Epithelial cell of proximal tubule (primary cell): ENCODE measurements at regions not wholly inside any gene's neighbourhood (a gene's known extent, or its start where the extent isn't known, plus 50 kb on each side); places are given as distances from the start of the nearest gene placed in this dataset.

Experiments used
- DNase-seq: peaks from one replicate; pipeline ENCODE4 v3.0.0-alpha.2; 2011; ENCODE audit warnings: low read depth
- H3K4me3 ChIP-seq: 2 replicates; pipeline ENCODE4 v1.5.1; 2011; ENCODE audit warnings: low read depth, mild to moderate bottlenecking, low read length
- TF ChIP-seq, protein P1 (sequence below): conservative IDR thresholded peaks from 2 replicates; pipeline ENCODE4 v1.5.1; 2012; ENCODE audit warnings: low read depth, mild to moderate bottlenecking, low read length

DNA sequence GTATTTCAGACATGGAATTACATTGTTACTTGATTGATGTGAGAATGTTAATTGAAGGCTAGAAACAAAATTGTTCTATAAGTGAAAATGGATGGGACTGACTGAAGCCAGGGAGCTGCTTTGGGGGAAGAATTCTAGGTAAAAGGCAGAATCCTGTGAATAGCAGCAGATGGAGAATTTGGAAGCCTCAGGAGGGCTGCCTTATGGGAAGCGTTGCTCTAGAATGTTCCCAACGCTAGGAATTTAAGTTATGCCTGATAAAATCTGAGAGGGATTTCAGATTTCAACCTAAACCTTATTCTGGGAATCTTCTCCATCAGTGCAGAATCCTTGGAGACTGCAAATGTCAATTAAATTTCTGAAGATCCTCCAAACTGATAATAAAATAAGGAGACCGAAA is 858.2 kb upstream of the FLRT2 start:
- no peak for DNase-seq
- H3K4me3 ChIP-seq, result no peak overlapping the region

GRCh38 chr14:84674636-84675035 is 855.3 kb upstream of the FLRT2 start:
- no peak for DNase-seq
- TF ChIP-seq, protein P1, sequence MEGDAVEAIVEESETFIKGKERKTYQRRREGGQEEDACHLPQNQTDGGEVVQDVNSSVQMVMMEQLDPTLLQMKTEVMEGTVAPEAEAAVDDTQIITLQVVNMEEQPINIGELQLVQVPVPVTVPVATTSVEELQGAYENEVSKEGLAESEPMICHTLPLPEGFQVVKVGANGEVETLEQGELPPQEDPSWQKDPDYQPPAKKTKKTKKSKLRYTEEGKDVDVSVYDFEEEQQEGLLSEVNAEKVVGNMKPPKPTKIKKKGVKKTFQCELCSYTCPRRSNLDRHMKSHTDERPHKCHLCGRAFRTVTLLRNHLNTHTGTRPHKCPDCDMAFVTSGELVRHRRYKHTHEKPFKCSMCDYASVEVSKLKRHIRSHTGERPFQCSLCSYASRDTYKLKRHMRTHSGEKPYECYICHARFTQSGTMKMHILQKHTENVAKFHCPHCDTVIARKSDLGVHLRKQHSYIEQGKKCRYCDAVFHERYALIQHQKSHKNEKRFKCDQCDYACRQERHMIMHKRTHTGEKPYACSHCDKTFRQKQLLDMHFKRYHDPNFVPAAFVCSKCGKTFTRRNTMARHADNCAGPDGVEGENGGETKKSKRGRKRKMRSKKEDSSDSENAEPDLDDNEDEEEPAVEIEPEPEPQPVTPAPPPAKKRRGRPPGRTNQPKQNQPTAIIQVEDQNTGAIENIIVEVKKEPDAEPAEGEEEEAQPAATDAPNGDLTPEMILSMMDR, result no peak
- H3K4me3 ChIP-seq, result no peak overlapping the region

More for the DNA sequence above, 858.2 kb upstream of the FLRT2 start:
- TF ChIP-seq, protein P1, result no peak

DNA sequence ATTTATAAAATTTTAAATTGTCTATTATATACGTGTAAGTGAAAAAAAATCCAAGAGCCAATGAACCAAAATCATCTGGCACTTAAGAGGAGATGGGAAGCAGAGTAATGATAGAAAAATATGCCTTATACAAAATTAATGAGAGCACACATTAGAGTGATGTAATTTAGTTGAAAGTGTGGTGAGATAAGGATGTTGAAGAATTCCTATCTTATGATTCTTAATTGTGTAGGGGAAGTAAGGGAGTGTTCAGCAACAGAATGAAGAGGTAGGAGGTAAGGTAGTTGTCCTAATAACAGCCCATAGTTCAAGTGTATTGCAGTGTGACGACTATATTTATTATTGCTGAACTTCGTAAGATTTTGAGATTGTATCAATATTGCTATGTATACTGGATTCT is 843.4 kb upstream of the FLRT2 start:
- no peak for DNase-seq
- no peak overlapping the region for H3K4me3 ChIP-seq
- TF ChIP-seq, protein P1, result no peak

DNA sequence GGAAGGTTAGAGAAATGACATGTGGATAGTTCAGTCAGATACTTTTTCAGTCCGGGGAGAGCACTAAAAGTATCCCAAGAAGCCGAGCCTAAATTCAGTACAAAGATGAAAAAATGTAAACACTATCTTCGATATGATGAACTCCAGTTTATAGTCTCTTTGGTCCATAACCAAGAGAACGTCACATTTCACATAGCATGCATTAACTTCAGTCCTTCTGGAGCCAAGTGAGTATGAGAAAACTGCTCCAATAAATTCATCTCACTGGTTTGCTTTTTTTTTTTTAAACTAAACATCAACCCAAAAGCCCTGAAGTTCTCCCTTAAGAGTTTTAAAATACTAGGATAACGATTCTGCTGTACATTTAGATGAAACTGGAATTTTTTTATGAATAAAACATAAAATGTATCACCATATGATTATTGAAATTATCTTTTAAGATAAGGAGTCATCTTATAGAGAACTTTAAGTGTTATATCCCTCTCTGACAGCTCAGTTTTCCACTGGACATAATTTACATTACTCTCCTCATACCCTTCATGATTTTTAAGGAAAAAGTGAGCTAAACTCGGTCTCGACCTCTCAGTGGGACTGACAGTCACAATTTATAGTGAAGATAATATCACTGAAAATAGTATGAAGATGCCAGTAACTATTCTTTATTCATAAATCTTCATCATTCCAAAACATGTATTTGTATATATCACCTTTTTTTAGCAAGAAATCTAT is 841.5 kb upstream of the FLRT2 start:
- H3K4me3 ChIP-seq, result no peak overlapping the region
- TF ChIP-seq, protein P1, result no peak
- no peak for DNase-seq

DNA sequence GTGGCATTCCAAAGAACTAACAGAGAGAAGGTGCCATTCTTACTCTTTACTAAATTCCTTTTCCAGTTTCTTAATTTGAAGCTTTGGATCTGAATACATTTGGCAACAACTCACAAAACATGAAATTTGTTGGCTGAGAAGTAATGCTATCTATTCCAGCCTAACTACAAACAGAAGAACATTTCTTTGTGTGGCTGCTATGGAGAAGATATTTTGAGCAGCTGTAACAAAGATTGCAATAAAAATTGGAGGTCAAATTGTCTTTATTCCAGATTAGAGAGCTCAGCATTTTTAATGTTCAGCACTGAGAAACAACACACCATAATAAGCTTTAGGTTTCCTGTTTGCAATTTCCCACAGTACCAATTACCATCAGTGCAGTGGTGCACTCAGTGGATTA is 835.8 kb upstream of the FLRT2 start:
- no peak overlapping the region for H3K4me3 ChIP-seq
- TF ChIP-seq, protein P1, result no peak
- DNase-seq, result no peak

GRCh38 chr14:84704601-84705000 is 825.3 kb upstream of the FLRT2 start:
- H3K4me3 ChIP-seq, result no peak overlapping the region
- TF ChIP-seq, protein P1, result no peak
- DNase-seq, result no peak

- TF ChIP-seq, protein P1, result no peak
- H3K4me3 ChIP-seq, result no peak overlapping the region
- DNase-seq, result no peak
Measured at GRCh38 chr14:84707830-84708229, 822.1 kb upstream of the FLRT2 start.
